ENCODE measurements at regions not wholly inside any gene's neighbourhood (a gene's known extent, or its start where the extent isn't known, plus 50 kb on each side); places are given as distances from the start of the nearest gene placed in this dataset.

DNA sequence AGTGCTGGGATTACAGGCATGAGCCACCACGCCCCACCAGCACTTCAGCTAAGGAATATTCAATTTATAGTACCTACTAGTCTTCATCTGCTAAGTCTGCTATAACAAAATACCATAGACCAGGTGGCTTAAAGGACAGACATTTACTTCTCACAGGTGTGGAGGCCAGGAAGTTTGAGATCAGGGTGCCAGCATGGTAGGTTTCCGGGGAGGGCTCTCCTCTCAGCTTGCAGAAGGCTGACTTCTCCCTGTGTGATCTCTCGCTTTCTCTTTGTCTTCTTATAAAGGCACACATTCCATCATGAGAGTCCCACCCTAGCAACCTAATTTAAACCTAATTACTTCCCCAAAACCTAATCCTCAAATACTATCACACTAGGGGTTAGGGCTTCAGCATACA lies 433.0 kb downstream of the INSC start:
- DNase-seq = no peak

DNA sequence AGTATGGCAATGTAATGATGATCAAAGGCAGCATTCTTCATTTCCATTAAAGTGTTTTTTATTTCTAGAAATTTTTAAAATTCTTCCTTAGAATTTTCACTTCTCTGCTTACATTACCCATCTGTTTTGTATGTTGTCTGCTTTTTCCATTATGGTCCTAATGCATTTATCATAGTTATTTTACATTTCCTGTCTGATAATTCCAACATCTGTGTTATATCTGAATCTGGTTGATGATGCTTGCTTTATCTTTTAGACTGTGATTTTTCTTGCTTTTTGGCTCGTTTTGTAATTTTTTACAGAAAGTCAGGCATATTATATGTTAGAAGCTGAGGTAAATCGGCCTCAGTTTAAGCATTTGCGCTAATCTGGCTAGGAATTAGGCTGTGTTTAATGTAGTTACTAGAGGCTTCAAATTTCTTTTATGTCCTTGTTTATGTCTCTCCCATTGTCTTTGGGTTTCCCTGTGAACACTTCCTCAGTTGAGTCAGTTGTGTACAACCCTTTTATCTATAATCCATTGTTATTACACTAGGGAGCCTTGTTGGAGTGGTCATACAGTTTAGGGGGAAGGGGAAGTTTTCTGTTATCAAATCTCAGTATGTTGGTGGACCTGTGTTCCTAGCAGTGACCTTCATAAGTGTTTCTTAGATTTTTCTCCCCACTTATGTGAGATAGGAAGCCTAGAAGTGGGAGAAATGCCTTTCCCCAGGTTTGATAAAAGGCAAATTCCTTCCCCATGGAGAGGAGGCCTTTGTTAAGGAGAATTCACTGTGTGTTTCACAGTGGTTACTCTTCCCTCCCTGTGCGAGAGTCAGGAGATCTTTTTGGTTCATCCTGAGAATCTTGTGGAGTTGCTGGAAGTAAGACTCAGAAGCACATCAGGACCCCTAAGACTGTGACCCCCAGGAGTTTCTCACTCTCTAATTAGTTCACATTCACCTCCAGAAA lies 437.5 kb downstream of the INSC start:
- DNase-seq = no peak

DNA sequence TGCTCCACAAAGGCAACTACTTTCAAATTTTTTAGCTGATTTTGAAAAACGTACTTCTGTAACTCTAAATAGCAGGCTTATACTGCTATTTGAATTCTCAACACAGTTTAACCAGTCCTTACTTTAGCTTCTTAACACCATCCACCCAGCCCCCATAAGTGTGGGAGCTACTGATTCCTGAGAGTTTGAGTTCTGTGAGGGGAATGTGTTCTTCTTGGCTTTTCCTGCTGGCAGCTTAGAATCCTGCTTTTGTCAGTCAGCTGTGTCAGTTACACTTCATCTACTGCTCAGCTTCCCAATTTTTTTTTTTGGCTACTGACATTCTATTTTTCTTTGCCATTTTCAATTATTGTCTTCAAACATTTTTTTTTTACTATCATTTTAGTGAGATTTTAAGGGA lies 440.4 kb downstream of the INSC start:
- peak; percentile 28 for DNase-seq

DNA sequence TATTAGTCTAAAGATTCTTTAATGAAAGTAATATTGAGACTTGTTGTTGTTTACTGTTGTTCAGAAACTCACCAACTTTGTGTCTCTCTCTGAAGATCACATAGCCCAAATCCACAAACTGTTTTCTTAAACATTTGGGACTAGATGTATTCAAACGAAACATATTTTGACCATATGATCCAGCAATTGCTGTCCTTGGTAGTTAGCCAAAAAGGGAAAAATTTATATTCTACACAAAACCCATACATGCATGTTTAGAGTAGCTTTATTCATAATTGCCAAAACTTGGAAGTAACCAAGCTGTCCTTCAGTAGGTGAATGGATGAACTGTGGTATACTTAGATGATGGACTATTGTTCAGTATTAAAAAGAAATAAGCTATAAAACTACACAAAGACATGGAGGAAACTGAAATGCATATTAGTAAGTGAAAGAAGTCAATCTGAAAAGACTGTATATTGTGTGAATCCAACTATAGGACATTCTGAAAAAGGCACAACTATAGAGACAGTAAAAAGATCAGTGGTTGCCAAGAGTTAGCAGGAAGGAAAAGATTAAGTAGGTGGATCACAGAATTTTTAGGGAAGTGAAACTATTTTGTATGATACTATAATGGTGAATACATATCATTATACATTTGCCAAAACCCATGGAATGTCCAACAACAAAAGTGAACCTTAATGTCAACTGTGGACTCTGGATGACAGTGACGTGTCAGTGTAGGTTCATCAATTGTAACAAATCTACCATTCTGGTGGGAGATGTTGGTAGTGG lies 442.9 kb downstream of the INSC start:
- no peak for DNase-seq

DNA sequence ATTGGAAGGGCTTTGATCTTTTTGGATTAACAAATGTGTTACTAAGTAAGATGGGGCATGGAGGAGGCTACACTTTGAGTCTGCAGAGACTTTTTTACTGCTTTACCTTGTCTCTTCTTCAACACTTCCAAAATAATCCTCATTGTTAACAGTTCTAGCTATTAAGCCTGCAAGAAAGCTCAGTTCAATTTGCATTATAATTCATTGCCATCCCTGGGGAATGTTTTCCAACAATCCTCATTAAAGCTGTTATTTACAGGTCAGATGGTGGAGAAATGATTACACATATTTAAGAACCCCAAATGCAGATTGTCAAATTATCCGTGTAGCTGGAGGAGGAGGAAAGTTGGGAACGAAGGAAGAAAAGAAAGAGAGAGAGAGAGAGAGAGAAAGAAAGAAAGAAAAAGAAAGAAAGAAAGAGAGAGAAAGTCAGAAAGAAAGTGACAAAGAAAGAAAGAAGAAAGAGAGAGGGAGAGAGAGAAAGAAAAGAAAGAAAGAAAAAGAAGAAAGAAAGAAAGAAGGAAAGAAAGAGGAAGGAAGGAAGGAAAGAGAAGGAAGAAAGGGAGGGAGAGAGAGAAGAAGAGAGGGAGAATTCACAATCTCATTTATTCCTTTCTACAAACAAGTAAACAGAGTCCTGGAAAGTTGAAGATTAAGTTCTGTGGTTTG lies 443.9 kb downstream of the INSC start:
- no peak for DNase-seq

DNA sequence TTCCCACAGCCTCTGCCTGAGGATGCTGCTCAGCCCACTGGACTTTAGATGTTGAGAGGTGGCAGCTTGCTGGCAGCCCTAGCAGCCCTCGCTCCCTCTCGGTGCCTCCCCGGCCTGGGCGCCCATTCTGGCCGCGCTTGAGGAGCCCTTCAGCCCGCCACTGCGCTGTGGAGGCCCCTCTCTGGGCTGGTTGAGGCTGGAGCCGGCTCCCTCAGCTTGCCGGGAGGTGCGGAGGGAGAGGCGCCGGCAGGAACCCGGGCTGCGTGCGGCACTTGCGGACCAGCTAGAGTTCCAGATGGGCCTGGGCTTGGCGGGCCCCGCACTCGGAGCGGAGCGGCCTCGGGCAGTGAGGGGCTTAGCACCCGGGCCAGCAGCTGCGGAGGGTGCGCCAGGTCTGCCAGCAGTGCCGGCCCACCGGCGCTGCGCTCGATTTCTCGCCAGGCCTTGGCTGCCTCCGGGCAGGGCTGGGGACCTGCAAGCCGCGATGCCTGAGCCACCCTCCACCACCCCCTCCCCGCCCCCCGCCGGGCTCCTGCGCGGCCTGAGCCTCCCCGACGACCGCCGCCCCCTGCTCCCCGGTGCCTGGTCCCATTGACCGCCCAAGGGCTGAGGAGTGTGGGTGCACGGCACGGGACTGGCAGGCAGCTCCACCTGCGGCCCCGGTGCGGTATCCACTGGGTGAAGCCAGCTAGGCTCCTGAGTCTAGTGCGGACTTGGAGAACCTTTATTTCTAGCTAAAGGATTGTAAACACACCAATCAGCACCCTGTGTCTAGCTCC lies 446.2 kb downstream of the INSC start:
- DNase-seq = no peak

DNA sequence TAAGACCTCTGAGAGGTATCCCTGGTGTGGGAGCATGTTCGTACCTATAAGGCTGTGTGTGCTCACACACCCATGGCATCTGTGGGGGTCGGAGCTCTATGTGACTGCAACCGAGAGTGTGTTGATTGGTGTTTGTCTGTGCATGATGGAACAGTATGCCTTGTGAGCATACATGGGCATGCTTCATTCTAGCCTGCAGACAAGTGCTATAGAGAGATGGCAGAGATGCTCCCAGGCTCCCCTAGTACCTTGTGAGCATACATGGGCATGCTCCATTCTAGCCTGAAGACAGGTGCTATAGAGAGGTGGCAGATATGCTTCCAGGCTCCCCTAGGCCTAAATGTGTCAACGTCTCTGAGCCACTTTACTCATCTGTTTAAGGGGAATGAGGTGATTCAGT lies 447.5 kb downstream of the INSC start:
- DNase-seq = no peak

DNA sequence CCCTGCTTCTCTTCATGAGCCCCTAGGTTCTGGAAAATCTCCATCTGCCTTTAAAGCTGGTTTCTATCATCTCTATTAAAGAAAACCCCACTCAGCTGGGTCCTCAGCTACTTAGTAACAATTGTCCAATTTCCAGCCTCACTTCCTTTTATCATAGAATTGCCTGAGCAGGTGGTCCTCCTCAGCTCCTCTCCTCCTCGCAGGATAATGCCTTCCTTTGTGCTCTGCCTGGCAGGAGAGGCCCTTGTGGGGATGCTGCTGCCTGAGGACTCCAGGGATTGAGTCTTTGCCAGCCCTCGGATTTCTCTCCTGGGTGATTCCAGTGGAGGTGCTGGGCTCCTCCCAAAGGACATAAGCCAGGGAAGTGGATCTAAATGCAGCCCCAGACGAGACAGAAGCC lies 448.3 kb downstream of the INSC start:
- DNase-seq = no peak

DNA sequence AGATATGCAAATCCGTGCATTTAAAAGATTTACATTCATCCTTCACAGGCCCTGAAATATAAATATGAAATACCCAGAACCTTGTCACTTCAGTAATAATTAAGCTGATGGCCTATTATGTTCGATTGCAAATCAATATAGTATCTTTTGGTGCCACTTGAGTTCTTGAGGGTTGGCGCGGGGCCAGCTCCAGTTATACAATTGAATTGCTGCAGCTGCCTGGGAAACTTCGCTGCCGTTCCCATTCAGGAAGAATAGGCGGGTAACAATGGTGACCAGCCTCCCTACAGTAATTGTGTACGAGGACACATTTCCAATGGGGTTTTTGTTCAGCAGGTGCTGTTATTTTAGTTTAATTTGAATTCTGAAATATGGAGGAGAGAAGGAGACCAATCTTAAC lies 451.2 kb downstream of the INSC start:
- DNase-seq = no peak

DNA sequence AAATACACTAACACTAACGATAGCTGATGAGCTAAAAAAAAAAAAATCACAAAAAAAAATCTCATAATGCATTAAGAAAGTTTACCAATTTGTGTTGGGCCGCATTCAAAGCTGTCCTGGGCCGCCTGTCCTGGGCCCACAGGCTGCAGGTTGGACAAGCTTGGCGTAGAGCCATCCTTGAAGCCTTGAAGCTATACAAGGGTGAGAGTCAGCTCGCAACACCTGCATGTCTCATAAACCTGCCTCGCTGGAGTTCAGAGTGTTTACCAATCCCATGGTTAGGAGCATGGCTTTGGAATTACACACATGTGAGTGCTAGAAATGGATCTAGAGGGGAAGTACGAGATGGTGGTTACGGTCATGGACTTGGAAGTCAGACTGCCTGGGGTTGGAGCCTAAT lies 453.7 kb downstream of the INSC start:
- DNase-seq = no peak

DNA sequence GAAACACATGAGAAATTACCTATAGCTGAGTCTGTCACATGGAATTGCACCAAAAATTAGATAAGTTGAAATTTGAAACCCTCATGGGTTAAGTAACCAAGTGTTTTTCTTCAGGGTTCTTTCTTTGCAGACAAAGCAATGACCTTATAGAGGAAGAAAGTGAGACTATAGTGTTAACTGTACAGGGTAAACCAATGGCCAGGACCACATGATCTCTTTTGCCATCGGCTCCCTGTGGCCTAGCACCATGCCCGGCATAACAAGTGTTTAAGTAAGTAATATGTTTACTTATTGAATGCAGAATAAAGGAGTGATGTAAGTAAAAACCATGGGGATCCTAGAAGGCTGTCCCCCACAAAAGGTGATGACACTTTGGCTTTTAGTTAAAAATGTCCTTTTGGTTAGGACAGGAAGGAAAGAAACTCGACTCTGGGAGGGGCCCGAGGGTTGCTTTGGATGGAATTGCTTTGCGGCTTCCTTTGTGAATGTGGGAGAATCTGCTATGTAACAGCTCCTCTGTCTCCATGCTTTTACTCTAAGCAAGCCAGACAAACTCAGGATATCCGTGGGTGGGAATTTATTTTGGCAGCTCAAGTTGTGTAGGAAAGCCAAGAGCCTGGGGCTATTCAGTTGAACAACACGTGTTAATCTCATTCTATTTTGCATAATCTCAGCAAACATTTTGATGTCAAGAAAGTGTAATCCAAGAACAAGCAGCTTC lies 454.7 kb downstream of the INSC start:
- DNase-seq = no peak

DNA sequence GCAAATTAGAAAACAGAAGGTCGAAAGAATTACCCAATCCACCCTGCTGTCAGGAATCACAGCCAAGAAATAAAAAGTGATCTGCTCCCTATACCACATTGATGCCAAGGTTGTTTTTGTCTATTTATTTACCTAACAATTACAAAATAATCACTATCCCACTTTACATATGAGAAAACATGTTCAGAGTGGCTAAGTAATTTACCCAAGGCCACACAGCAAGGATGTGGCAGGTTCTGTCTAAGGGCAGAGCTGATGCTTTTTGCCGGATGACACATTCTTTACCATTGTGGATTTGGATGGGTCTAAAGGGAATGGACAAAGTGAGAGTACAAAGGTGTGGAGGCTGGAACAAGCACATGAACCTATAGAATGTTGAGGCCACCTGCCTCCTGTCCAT lies 460.7 kb downstream of the INSC start:
- no peak for DNase-seq

DNA sequence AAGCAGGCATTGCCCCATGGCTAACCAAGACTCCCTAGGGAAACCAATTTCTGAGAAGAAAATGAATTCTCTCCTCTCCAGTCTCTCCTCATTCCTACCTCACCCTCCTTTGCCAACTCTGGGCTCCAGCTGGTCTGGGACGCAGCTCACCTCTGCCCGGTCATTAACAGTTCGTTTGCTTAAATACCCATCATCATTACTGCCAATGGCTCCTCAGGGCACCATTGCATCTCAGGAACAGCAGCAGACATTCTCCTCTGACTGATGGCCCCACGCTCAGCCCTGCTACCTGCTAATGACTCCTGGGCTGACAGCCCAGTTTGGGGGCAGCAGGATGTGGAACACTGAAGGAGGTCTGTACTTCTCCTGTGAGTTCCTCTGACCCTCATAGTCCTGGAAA lies 462.0 kb downstream of the INSC start:
- DNase-seq = no peak

DNA sequence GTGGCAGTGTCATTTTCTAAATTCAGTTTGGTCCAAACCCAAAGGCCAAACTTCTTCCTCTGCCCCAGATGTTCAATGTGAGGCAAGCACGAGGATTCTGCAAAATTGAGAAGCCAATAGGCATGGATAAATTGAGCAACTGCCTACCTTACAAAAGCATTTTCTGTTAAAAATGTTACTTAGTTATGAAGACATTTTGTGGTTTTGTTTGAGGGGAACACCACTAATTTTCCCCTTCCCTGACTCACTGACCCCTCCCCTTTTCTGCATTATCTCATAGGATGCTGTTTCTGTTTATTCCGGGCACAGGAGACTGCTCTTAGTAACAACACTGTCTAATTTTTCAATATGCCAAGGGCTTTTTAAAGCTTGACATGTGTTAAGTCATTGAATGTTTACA lies 462.8 kb downstream of the INSC start:
- DNase-seq = no peak

DNA sequence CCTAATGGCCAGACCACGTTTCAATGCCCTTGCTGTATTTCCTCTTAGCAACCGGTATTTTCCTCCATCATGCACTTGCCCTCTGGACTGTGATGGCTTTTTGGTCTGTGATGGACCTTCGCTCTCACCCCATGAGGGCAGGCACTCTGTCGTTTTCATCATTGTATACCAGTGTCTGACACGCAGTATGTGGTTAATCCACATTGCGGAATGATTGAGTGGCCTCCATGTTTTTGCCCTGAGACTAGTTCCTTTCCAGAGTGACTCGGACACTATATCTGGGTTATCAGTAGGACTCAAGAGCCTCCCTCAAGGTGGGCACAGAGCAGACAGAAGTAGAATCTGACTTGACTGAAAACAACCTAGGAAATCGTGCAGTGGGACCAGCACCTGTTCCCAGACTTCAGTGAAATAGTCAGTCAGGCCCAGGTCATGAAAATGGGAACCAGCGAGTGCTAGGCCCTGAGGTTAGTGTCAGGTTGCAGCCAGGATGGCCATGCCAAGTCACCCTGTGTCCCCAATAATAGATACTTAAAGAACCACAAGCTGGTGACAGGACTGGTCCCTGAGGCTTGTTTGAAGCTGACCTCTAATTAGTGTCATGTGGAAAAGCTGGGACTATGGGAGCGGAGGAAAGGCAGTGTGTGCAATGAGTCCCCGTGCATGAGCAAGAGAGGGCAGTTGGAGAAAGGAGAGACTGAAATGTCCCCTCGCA lies 464.7 kb downstream of the INSC start:
- no peak for DNase-seq

DNA sequence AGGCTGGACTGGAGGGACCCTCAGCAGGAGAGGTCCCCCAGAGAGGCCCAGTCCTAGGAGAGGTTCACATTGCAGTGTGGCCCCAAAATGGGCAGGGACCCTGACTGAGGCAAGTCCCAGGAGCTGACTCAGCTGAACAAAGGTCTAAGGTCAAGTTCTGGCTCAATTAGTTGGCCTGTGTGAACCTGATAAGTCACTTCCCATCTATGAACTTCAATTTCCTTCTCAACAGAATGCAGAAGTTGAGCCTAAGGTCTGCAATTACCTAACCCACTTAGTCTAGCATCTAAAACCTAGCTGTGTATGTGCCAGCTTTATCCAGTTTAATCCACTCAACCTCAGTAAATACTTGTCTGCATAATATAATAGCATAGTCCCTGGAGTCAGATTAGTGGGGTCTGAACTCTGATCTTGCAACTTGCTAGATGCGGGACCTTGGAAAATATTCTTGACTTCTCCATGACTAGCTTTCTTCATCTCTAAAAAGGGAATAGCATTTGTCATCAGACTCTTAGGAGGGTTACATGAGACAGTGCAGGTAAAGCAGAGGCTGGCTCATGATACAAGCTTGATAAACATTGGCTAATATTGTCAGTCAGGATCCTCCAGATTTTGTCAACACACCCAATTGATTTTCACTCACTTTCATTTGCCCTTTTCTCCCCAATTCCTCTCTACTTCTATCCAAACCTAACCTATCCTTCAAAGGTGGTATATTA lies 465.5 kb downstream of the INSC start:
- DNase-seq = peak; percentile 86

DNA sequence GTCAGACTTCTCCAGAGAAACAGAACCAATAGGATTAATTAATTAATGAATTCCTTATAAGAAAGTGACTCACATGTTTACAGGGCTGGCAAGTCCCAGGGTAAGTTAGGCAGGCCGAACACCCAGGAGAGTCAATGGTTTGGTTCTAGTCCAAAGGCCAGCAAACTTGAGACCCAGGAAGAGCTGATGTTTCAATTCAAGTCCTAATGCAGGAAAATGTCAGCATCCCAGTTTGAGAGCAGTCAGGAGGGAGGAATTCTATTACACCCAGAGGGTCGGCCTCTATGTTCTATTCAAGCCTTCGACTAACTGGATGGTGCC lies 466.0 kb downstream of the INSC start:
- no peak for DNase-seq

DNA sequence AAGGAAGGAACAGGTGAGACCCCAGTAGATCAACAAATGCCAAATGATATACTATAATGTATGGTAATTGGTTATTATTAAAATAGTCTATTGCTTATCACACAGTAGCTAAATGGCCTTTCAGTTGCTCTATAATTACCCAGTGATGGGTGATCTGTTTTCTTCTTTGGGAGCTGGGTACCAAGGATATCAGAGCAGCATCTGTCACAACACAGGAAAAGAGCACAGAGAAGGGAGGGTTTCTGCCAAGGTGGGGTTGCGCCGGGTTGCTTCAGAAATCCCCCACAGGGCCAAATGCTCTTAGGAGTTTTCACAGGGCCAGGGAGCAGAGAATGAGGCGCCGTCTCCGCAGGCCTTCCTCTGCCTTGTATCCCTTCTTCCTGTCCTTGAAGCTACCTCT lies 469.4 kb downstream of the INSC start:
- no peak for DNase-seq

DNA sequence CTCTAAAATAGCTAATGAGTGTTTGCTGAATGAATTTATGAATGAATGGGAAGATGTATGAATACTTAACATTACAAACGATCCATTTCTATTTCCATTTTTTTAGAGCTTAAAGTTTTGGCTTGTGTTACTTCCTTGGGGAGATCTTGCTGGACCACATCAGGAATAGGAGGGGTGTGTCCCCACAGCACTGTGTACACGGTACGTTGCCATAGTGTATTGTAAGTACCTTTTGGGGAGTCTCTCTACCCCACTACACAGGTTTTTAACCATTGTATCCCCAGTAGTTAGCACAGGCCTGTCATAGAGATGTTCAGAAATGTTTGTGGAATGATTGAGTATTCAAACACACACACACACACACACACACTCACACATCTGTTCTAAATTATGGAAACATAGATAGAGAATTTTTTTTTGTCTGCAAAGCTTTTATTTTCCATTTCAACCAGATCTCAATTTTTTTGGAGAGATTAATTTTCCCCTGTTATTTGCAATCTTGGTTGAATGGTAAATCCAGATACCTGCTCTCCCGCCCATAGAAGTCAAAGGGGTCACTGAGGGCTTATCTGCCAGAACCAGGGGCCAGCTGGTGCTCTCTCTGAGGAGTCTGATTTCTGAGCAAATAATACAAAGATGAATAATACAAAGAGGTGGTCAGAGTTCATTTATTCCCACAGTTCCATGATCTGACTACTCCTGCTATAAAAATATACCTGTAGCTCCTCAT lies 471.0 kb downstream of the INSC start:
- DNase-seq = no peak
